Mesothelial cell of epicardium (in vitro differentiated cells): ENCODE measurements at regions not wholly inside any gene's neighbourhood (a gene's known extent, or its start where the extent isn't known, plus 50 kb on each side); places are given as distances from the start of the nearest gene placed in this dataset.

Experiments
- DNase-seq, 2 experiments: peaks; one replicate each; pipeline ENCODE4 v3.0.0; 2021; ENCODE audit warnings: low spot score in 2 of 2; ENCODE audit not compliant: unreplicated experiment in 2 of 2
- H3K27ac Mint-ChIP-seq: 2 replicates; pipeline ENCODE4 v1.8.0; 2021; ENCODE audit warnings: mixed read lengths
- H3K27me3 Mint-ChIP-seq: 2 replicates; pipeline ENCODE4 v1.8.0; 2021; ENCODE audit warnings: low read depth, mixed read lengths
- H3K36me3 Mint-ChIP-seq: 2 replicates; pipeline ENCODE4 v1.8.0; 2021; ENCODE audit warnings: mixed read lengths
- H3K4me1 Mint-ChIP-seq: 2 replicates; pipeline ENCODE4 v1.8.0; 2021; ENCODE audit warnings: mixed read lengths
- H3K4me3 Mint-ChIP-seq: 2 replicates; pipeline ENCODE4 v1.8.0; 2021; ENCODE audit warnings: mild to moderate bottlenecking, moderate library complexity, mixed read lengths
- H3K9me3 Mint-ChIP-seq: 2 replicates; pipeline ENCODE4 v1.8.0; 2021; ENCODE audit warnings: mixed read lengths
- CTCF ChIP-seq: fragments of 200-600 bp; sonication (generic); IDR thresholded peaks from one replicate; pipeline ENCODE4 v1.5.0; 2021; ENCODE audit warnings: antibody characterized with exemption; ENCODE audit not compliant: unreplicated experiment

GRCh38 chr18:68494802-68495581 lies 219.9 kb downstream of the TMX3 start:
- Mint-ChIP-seq H3K9me3 (no peaks in the 10 kb centered on the region), H3K27ac (peak overlapping the region; percentile 67), H3K36me3 (no peaks in the 10 kb centered on the region), H3K27me3 (no peaks in the 10 kb centered on the region), H3K4me1 (peaks cover 8% of the 10 kb centered on the region), H3K4me3 (no peak overlapping the region)
- TF ChIP-seq CTCF, result no peak
- DNase-seq, result no peak

DNA sequence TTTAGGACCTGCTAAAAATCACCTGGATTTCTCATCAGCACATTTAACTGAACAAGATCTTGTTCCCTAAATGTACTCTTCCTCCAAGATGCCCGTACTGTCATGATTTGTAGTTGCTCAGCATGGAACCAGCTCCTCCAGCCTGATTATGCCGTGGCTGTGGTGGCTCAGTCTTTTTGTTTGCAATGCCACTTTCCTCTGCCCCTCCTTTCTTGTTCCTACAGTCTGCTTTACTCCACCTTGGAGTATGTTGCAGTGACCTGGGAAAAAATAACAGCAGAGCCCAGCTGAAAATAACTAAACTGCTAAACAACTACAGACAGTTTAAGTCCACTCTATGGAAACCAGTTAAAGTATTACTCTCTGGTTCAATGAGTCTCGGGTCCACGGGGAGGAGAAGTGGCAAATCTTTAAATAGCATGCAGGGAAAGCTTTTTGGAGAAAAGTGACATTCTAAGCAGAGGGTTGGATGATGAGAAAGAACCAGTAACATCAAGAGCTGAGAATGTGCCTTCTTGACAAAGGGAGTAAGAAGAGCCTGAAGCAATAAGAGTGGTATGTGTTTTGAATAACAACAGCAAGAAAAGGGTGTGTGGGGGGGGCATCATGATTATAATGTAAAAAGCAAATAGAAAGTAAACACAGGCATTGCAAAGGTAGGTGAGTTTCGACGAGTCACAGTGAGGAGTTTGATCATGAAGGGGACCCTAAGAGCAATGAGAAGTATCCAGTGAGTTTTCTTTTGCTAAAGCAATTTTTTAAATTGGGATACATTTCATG lies 225.7 kb downstream of the TMX3 start:
- no peaks in the 10 kb centered on the region for H3K4me1 Mint-ChIP-seq
- H3K36me3 Mint-ChIP-seq, result no peaks in the 10 kb centered on the region
- H3K9me3 Mint-ChIP-seq, result peaks cover 3% of the 10 kb centered on the region
- no peak for DNase-seq
- peak overlapping the region; percentile 17 for H3K27ac Mint-ChIP-seq
- no peaks in the 10 kb centered on the region for H3K27me3 Mint-ChIP-seq
- no peak overlapping the region for H3K4me3 Mint-ChIP-seq
- no peak for TF ChIP-seq CTCF

- H3K27me3 Mint-ChIP-seq, result no peaks in the 10 kb centered on the region
- peaks cover 6% of the 10 kb centered on the region for H3K9me3 Mint-ChIP-seq
- no peak overlapping the region for H3K4me3 Mint-ChIP-seq
- H3K36me3 Mint-ChIP-seq, result no peaks in the 10 kb centered on the region
- no peak for TF ChIP-seq CTCF
- no peak overlapping the region for H3K27ac Mint-ChIP-seq
- no peaks in the 10 kb centered on the region for H3K4me1 Mint-ChIP-seq
- DNase-seq, result no peak
Measured at GRCh38 chr18:68484241-68484640, 230.7 kb downstream of the TMX3 start.

GRCh38 chr18:68482815-68483214 lies 232.1 kb downstream of the TMX3 start:
- H3K27ac Mint-ChIP-seq, result no peak overlapping the region
- no peaks in the 10 kb centered on the region for H3K36me3 Mint-ChIP-seq
- TF ChIP-seq CTCF, result no peak
- DNase-seq, result no peak
- H3K27me3 Mint-ChIP-seq, result no peaks in the 10 kb centered on the region
- no peak overlapping the region for H3K4me3 Mint-ChIP-seq
- H3K9me3 Mint-ChIP-seq, result peaks cover 6% of the 10 kb centered on the region
- no peaks in the 10 kb centered on the region for H3K4me1 Mint-ChIP-seq

DNA sequence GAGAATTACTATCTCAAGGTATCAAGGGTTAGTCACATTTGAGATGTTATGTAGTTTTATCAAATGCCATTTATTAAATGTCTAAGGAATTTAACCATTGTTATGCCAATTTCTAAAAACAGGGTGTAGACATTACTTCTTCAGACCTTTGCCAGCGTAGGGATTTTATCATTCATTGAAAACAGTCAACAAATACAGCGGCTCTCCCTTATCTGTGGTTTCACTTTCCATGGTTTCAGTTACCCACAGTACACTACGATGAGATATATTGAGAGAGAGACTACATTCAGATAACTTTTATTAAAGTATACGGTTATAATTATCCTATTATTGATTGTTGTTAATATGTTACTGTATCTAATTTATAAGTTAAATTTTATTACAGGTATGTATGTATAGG lies 234.7 kb downstream of the TMX3 start:
- Mint-ChIP-seq H3K4me1 (no peaks in the 10 kb centered on the region), H3K36me3 (no peaks in the 10 kb centered on the region), H3K27ac (no peak overlapping the region), H3K27me3 (no peaks in the 10 kb centered on the region), H3K4me3 (no peak overlapping the region), H3K9me3 (peaks cover 3% of the 10 kb centered on the region)
- TF ChIP-seq CTCF, result no peak
- no peak for DNase-seq
